GM21447 (cell line): ENCODE measurements at regions not wholly inside any gene's neighbourhood (a gene's known extent, or its start where the extent isn't known, plus 50 kb on each side); places are given as distances from the start of the nearest gene placed in this dataset.
"Not testable (repeated sequence)": the region's sequence is repeated elsewhere in the genome, so short reads cannot be mapped to it uniquely, and the experiment has no call there.

Experiments used
- ATAC-seq: cut with Tn5 transposase; IDR thresholded peaks from one replicate; pipeline ENCODE4 v1.9.1; 2021; ENCODE audit not compliant: unreplicated experiment

GRCh38 chr14:54010981-54011380 is 54.4 kb upstream of the BMP4 start:
- no peak for ATAC-seq

GRCh38 chr14:54023027-54023426 is 66.4 kb upstream of the BMP4 start:
- no peak for ATAC-seq

GRCh38 chr14:54025661-54026060 is 69.0 kb upstream of the BMP4 start:
- ATAC-seq = no peak

GRCh38 chr14:54026671-54027070 is 70.0 kb upstream of the BMP4 start:
- no peak for ATAC-seq

GRCh38 chr14:54030996-54031395 is 74.4 kb upstream of the BMP4 start:
- not testable (repeated sequence) for ATAC-seq

- ATAC-seq = not testable (repeated sequence)
Observed at GRCh38 chr14:54033285-54033684, 76.7 kb upstream of the BMP4 start.

- ATAC-seq = no peak
Observed at GRCh38 chr14:54038724-54039123, 82.1 kb upstream of the BMP4 start.

- ATAC-seq = no peak
Observed at GRCh38 chr14:54039311-54039710, 82.7 kb upstream of the BMP4 start.

- ATAC-seq = no peak
Observed at GRCh38 chr14:54040846-54041245, 84.2 kb upstream of the BMP4 start.

- no peak for ATAC-seq
Observed at GRCh38 chr14:54046250-54046649, 89.6 kb upstream of the BMP4 start.

- ATAC-seq = no peak
Observed at GRCh38 chr14:54047645-54048308, 91.2 kb upstream of the BMP4 start.

- no peak for ATAC-seq
Observed at GRCh38 chr14:54048311-54048710, 91.7 kb upstream of the BMP4 start.

- ATAC-seq = no peak
Observed at GRCh38 chr14:54048736-54049135, 92.1 kb upstream of the BMP4 start.

- no peak for ATAC-seq
Observed at GRCh38 chr14:54050759-54051158, 94.1 kb upstream of the BMP4 start.

GRCh38 chr14:54052696-54053385 is 96.2 kb upstream of the BMP4 start:
- no peak for ATAC-seq

- ATAC-seq = no peak
Observed at GRCh38 chr14:54053386-54053745, 96.7 kb upstream of the BMP4 start.

- ATAC-seq = no peak
Observed at GRCh38 chr14:54058505-54058904, 101.9 kb upstream of the BMP4 start.

- ATAC-seq = no peak
Observed at GRCh38 chr14:54083549-54084239, 127.1 kb upstream of the BMP4 start.

GRCh38 chr14:54085232-54085761 is 128.7 kb upstream of the BMP4 start:
- no peak for ATAC-seq

- no peak for ATAC-seq
Observed at GRCh38 chr14:54085841-54086240, 129.2 kb upstream of the BMP4 start.

GRCh38 chr14:54086767-54087166 is 130.1 kb upstream of the BMP4 start:
- no peak for ATAC-seq

GRCh38 chr14:54087376-54087775 is 130.8 kb upstream of the BMP4 start:
- no peak for ATAC-seq
